IMR-90 (cell line): ENCODE measurements at regions not wholly inside any gene's neighbourhood (a gene's known extent, or its start where the extent isn't known, plus 50 kb on each side); places are given as distances from the start of the nearest gene placed in this dataset.

ENCODE experiments used
- BHLHE40 ChIP-seq: fragments of 150-350 bp; IDR thresholded peaks from 2 replicates; pipeline ENCODE4 v1.6.1; 2016; ENCODE audit warnings: mild to moderate bottlenecking, low read depth, low read length
- CTCF ChIP-seq: conservative IDR thresholded peaks from 2 replicates; pipeline ENCODE4 v1.5.1; 2012; ENCODE audit warnings: mild to moderate bottlenecking, low read depth, low read length, improper control_type of control experiment
- RCOR1 ChIP-seq: IDR thresholded peaks from 2 replicates; pipeline ENCODE4 v1.6.1; 2012; ENCODE audit warnings: mild to moderate bottlenecking, low read length, improper control_type of control experiment; ENCODE audit not compliant: insufficient replicate concordance

DNA sequence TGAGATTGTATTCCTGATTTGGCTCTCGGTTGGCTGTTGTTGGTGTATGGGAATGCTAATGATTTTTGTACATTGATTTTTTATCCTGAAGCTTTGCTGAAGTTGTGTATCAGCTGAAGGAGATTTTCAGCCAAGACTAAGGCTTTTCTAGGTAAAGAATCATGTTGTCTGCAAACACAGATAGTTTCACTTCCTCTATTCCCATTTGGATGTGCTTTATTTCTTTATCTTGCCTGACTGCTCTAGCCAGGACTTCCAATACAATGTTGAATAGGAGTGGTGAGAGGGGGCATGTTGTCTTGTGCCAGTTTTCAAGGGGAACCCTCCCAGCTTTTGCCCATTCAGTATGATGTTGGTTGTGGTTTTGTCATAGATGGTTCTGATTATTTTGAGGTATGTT is 90.4 kb downstream of the CYP26B1 start:
- no peak for TF ChIP-seq CTCF
- no peak for TF ChIP-seq RCOR1
- TF ChIP-seq BHLHE40, result no peak
